Mesenchymal stem cell (in vitro differentiated cells and primary cell): ENCODE measurements at regions not wholly inside any gene's neighbourhood (a gene's known extent, or its start where the extent isn't known, plus 50 kb on each side); places are given as distances from the start of the nearest gene placed in this dataset.
"Not testable (repeated sequence)": the region's sequence is repeated elsewhere in the genome, so short reads cannot be mapped to it uniquely, and the experiment has no call there.

Experiments used
- DNase-seq: peaks from one replicate; pipeline ENCODE4 v3.0.0-alpha.2; 2013
- H2AFZ ChIP-seq: one replicate; pipeline ENCODE4 v1.6.1; 2013; ENCODE audit warnings: low read depth, mild to moderate bottlenecking, control low read depth, inconsistent platforms, low read length, moderate library complexity
- H2AK5ac ChIP-seq: 2 replicates; pipeline ENCODE4 v1.6.1; 2013; ENCODE audit warnings: low read length, moderate library complexity, mild to moderate bottlenecking, inconsistent platforms; ENCODE audit not compliant: severe bottlenecking
- H2BK120ac ChIP-seq: one replicate; pipeline ENCODE4 v1.6.1; 2013; ENCODE audit warnings: low read depth, mild to moderate bottlenecking, inconsistent platforms, low read length, moderate library complexity
- H2BK12ac ChIP-seq, 2 experiments: one replicate each; pipeline ENCODE4 v1.6.1; 2013; ENCODE audit warnings: inconsistent platforms in 2 of 2, low read length in 2 of 2, mild to moderate bottlenecking in 2 of 2, moderate library complexity in 2 of 2, control low read depth in 1 of 2
- H2BK15ac ChIP-seq: one replicate; pipeline ENCODE4 v1.6.1; 2013; ENCODE audit warnings: mild to moderate bottlenecking, low read depth, inconsistent platforms; ENCODE audit not compliant: poor library complexity, severe bottlenecking
- H2BK5ac ChIP-seq: 2 replicates; pipeline ENCODE4 v1.6.1; 2013; ENCODE audit warnings: low read depth, mild to moderate bottlenecking, low read length, control low read depth, inconsistent platforms; ENCODE audit not compliant: poor library complexity, severe bottlenecking
- H3K14ac ChIP-seq, 2 experiments: one replicate each; pipeline ENCODE4 v1.6.1; 2013; ENCODE audit warnings: inconsistent platforms in 2 of 2, low read length in 2 of 2, control low read depth in 1 of 2, mild to moderate bottlenecking in 1 of 2, moderate library complexity in 1 of 2
- H3K18ac ChIP-seq, 2 experiments: one replicate each; pipeline ENCODE4 v1.6.1; 2013; ENCODE audit warnings: inconsistent platforms in 2 of 2, low read length in 2 of 2, control low read depth in 1 of 2, low read depth in 1 of 2, mild to moderate bottlenecking in 1 of 2
- H3K23ac ChIP-seq, 2 experiments: one replicate each; pipeline ENCODE4 v1.6.1; 2013; ENCODE audit warnings: inconsistent platforms in 2 of 2, low read length in 2 of 2, mild to moderate bottlenecking in 2 of 2, moderate library complexity in 2 of 2, control low read depth in 1 of 2
- H3K27ac ChIP-seq: 2 replicates; pipeline ENCODE4 v1.5.1; 2013; ENCODE audit warnings: mild to moderate bottlenecking, moderate library complexity, low read length, control low read depth, inconsistent platforms; ENCODE audit not compliant: poor library complexity, severe bottlenecking
- H3K27me3 ChIP-seq, 2 experiments: 2 replicates each; pipeline versions ENCODE4 v1.6.1 to v1.7.0; 2013; ENCODE audit warnings: low read length in 2 of 2, mild to moderate bottlenecking in 2 of 2, moderate library complexity in 2 of 2, control low read depth in 1 of 2, inconsistent platforms in 1 of 2; ENCODE audit not compliant: control insufficient read depth in 1 of 2, insufficient read depth in 1 of 2
- H3K36me3 ChIP-seq, 2 experiments: 2 replicates each; pipeline versions ENCODE4 v1.6.1 to v1.7.0; 2013; ENCODE audit warnings: low read length in 2 of 2, control low read depth in 1 of 2, inconsistent platforms in 1 of 2, low read depth in 1 of 2, mild to moderate bottlenecking in 1 of 2; ENCODE audit not compliant: insufficient read depth in 2 of 2, control insufficient read depth in 1 of 2
- H3K4ac ChIP-seq, 2 experiments: one replicate each; pipeline ENCODE4 v1.6.1; 2013; ENCODE audit warnings: inconsistent platforms in 2 of 2, low read length in 2 of 2, mild to moderate bottlenecking in 2 of 2, moderate library complexity in 2 of 2, control low read depth in 1 of 2, low read depth in 1 of 2
- H3K4me1 ChIP-seq: 2 replicates; pipeline ENCODE4 v1.6.1; 2013; ENCODE audit warnings: low read depth, low read length, control low read depth; ENCODE audit not compliant: control insufficient read depth, insufficient read depth
- H3K4me2 ChIP-seq: 2 replicates; pipeline ENCODE4 v1.6.1; 2013; ENCODE audit warnings: low read length, mild to moderate bottlenecking, inconsistent platforms; ENCODE audit not compliant: poor library complexity, severe bottlenecking
- H3K4me3 ChIP-seq, 2 experiments: 2 replicates each; pipeline versions ENCODE4 v1.5.1 to v1.7.0; 2013; ENCODE audit warnings: low read length in 2 of 2, mild to moderate bottlenecking in 2 of 2, control low read depth in 1 of 2, low read depth in 1 of 2; ENCODE audit not compliant: insufficient read depth in 1 of 2
- H3K79me1 ChIP-seq: replicated peaks from 2 replicates; pipeline ENCODE4 v1.6.1; 2013; ENCODE audit warnings: mild to moderate bottlenecking, control low read depth, low read length, inconsistent platforms; ENCODE audit not compliant: poor library complexity, severe bottlenecking
- H3K9ac ChIP-seq: 2 replicates; pipeline ENCODE4 v1.7.0; 2013; ENCODE audit warnings: mild to moderate bottlenecking, low read length, moderate library complexity
- H3K9me3 ChIP-seq: 2 replicates; pipeline ENCODE4 v1.7.0; 2013; ENCODE audit warnings: mild to moderate bottlenecking, low read length; ENCODE audit not compliant: control insufficient read depth
- H4K8ac ChIP-seq: one replicate; pipeline ENCODE4 v1.6.1; 2013; ENCODE audit warnings: inconsistent platforms, mild to moderate bottlenecking, low read length, moderate library complexity
- H4K91ac ChIP-seq: one replicate; pipeline ENCODE4 v1.6.1; 2013; ENCODE audit warnings: mild to moderate bottlenecking, low read length, inconsistent platforms
- WGBS: methylation state at CpG from one replicate; pipeline ENCODE4 v1.1.7; 2013; ENCODE audit warnings: mixed read lengths; 5-methylcytosine and 5-hydroxymethylcytosine counted together

DNA sequence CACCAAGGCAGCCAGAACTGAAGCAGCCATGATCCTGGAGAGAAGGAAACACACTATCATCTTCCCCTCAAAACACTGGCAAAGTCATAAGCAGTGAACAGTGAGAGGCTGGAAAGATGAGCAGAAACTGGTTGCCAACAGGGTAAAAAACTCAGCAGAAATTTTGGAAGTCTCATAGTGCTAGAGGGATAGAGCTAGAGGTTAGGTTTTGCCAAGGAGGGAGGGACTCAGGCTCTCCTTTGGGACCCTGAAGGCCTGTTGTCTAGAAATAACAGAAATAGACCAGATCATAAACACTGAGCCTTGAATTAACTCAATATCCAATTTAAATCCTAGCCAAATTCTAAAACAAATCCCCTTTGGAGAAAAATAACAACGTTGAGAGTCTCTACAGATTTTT, 853.6 kb downstream of the PRIM2 start:
- WGBS: no CpG with 5 or more reads among the region's 1 CpG
- H2BK5ac ChIP-seq, H3K4me2 ChIP-seq, H3K14ac ChIP-seq, H3K18ac ChIP-seq, H3K27me3 ChIP-seq, H3K36me3 ChIP-seq, H2BK12ac ChIP-seq, H2AK5ac ChIP-seq, H3K9ac ChIP-seq, H2BK120ac ChIP-seq, H3K4ac ChIP-seq, H4K8ac ChIP-seq, H2BK15ac ChIP-seq, H3K4me1 ChIP-seq, H3K27ac ChIP-seq, H4K91ac ChIP-seq, DNase-seq, H3K4me3 ChIP-seq, H3K79me1 ChIP-seq, H2AFZ ChIP-seq, H3K23ac ChIP-seq, H3K9me3 ChIP-seq: not testable (repeated sequence)

DNA sequence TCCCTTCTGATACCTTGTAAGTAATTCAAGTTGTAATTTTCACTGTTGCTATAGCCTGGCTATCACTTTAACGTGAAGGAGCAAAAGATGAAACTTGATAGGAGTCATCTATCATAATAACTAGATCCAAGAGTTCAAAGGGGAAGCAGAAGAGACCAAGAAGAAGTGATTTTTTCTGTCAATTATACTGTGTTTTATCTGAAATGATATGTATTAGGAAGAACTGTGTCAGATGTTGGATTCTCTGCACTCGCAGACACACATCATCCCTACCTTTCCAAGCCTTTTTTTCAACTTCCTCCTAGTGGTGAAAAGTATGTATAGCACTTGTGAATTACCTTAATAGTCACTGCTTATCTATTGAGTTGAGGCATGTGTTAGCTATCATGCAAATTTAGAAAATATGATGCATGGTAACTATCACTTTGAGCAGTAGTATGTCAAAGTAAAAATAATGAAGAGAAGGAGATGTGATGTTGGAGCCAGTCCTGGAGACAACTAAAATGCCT, 864.2 kb downstream of the PRIM2 start:
- not testable (repeated sequence) for H2BK15ac ChIP-seq

DNA sequence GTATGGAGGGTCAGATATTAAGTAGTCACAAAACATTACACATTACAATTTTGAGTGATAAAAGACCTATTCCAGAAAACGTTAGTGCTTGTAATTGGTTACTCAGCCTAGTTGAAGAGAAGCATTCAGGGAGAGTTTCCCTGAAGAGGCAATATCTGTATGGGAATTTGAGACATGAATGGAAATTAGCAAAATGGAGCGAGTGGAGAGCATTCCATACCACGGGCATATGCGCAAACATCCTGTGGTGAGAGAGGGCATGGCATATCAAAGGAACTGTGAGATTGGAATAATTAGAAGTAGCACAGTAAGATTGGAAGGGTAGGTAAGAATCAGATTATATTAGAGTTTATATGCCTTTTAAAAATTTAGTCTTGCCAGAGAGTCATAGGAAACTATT, 867.9 kb downstream of the PRIM2 start:
- 91% methylated on average over 3 of the region's 4 CpGs for WGBS

More for the DNA sequence above, 864.2 kb downstream of the PRIM2 start:
- not testable (repeated sequence) for H2BK12ac ChIP-seq, H4K91ac ChIP-seq, H3K23ac ChIP-seq, H2BK5ac ChIP-seq, DNase-seq, H3K79me1 ChIP-seq, H3K9ac ChIP-seq, H2AFZ ChIP-seq, H3K9me3 ChIP-seq, H3K4ac ChIP-seq, H4K8ac ChIP-seq, H2AK5ac ChIP-seq, H3K4me1 ChIP-seq, H3K4me2 ChIP-seq, H3K14ac ChIP-seq, H2BK120ac ChIP-seq, H3K18ac ChIP-seq, H3K4me3 ChIP-seq, H3K27ac ChIP-seq, H3K27me3 ChIP-seq, H3K36me3 ChIP-seq
- no CpG with 5 or more reads among the region's 2 CpGs for WGBS

GRCh38 chr6:58193209-58193608, 875.8 kb downstream of the PRIM2 start:
- not testable (repeated sequence) for H2AFZ ChIP-seq, H3K18ac ChIP-seq, H2BK15ac ChIP-seq, H2BK120ac ChIP-seq, H3K79me1 ChIP-seq, H3K27ac ChIP-seq, H4K8ac ChIP-seq, H3K23ac ChIP-seq, H3K14ac ChIP-seq, H3K9ac ChIP-seq, H3K27me3 ChIP-seq, DNase-seq, H4K91ac ChIP-seq, H2BK5ac ChIP-seq, H3K36me3 ChIP-seq, H3K9me3 ChIP-seq, H3K4me2 ChIP-seq, H2BK12ac ChIP-seq, H3K4me1 ChIP-seq, H2AK5ac ChIP-seq, H3K4me3 ChIP-seq, H3K4ac ChIP-seq
- WGBS: 50% methylated on average over 1 of the region's 1 CpG

More for the DNA sequence above, 867.9 kb downstream of the PRIM2 start:
- H3K14ac ChIP-seq, H3K4ac ChIP-seq, H3K18ac ChIP-seq, H2AK5ac ChIP-seq, H2AFZ ChIP-seq, H3K4me3 ChIP-seq, H3K9me3 ChIP-seq, H2BK15ac ChIP-seq, H4K8ac ChIP-seq, DNase-seq, H3K4me1 ChIP-seq, H2BK120ac ChIP-seq, H3K23ac ChIP-seq, H3K4me2 ChIP-seq, H2BK12ac ChIP-seq, H3K79me1 ChIP-seq, H3K27ac ChIP-seq, H3K36me3 ChIP-seq, H2BK5ac ChIP-seq, H4K91ac ChIP-seq, H3K9ac ChIP-seq, H3K27me3 ChIP-seq: not testable (repeated sequence)
